GM06990 (cell line): ENCODE measurements at regions not wholly inside any gene's neighbourhood (a gene's known extent, or its start where the extent isn't known, plus 50 kb on each side); places are given as distances from the start of the nearest gene placed in this dataset.

Source experiments
- DNase-seq: peaks from one replicate; pipeline ENCODE4 v3.0.0-alpha.2; 2011; ENCODE audit not compliant: insufficient read length; ENCODE audit errors: extremely low read depth
- H3K27me3 ChIP-seq: replicated peaks from 2 replicates; pipeline ENCODE4 v1.6.0; 2011; ENCODE audit warnings: low read length; ENCODE audit not compliant: control insufficient read depth, insufficient read depth
- H3K36me3 ChIP-seq: 2 replicates; pipeline ENCODE4 v1.5.1; 2011; ENCODE audit warnings: low read length; ENCODE audit not compliant: control insufficient read depth, insufficient read depth
- H3K4me3 ChIP-seq: replicated peaks from 2 replicates; pipeline ENCODE4 v1.5.1; 2011; ENCODE audit warnings: low read depth, mild to moderate bottlenecking, control low read depth, low read length
- TF ChIP-seq, protein P1 (sequence below): IDR thresholded peaks from 2 replicates; pipeline ENCODE4 v1.5.1; 2011; ENCODE audit warnings: low read length, control low read depth, mild to moderate bottlenecking, inconsistent platforms; ENCODE audit not compliant: insufficient read depth, poor library complexity, severe bottlenecking

DNA sequence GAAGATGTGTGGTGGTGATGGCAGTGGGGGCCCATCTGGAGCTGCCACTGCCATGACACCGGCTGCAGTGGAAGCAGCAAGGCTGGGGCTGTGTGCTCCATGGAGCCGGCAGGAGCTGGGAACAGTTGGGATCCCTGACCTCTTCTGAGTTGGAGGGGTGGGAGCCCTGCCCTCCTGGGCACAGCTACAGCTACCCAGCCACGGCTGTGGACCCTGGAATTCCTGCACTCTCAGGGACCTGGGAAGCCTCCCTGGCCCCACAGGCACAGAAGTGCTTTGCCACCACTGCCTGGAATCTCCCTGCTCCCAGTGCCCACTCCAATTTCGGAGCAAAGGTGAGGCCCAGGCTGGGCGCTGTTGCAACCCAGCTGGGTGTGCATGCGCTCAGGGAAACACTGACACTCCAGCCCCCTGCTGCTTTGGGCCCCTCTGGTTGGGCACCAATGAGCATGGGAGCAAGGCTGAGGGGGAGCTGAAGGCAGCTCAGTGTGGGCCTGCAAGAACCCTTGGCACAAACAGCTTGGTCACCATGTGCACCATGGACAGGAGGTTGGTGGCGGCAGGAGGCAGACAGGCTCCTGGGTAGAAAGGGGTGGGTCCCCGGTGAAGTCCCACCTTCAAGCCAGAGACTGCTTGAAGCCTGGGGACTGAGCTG lies 817.6 kb downstream of the KCNT2 start:
- H3K27me3 ChIP-seq: no peaks in the 10 kb centered on the region
- DNase-seq: no peak
- no peak overlapping the region for H3K4me3 ChIP-seq
- no peaks in the 10 kb centered on the region for H3K36me3 ChIP-seq
- TF ChIP-seq, protein P1, sequence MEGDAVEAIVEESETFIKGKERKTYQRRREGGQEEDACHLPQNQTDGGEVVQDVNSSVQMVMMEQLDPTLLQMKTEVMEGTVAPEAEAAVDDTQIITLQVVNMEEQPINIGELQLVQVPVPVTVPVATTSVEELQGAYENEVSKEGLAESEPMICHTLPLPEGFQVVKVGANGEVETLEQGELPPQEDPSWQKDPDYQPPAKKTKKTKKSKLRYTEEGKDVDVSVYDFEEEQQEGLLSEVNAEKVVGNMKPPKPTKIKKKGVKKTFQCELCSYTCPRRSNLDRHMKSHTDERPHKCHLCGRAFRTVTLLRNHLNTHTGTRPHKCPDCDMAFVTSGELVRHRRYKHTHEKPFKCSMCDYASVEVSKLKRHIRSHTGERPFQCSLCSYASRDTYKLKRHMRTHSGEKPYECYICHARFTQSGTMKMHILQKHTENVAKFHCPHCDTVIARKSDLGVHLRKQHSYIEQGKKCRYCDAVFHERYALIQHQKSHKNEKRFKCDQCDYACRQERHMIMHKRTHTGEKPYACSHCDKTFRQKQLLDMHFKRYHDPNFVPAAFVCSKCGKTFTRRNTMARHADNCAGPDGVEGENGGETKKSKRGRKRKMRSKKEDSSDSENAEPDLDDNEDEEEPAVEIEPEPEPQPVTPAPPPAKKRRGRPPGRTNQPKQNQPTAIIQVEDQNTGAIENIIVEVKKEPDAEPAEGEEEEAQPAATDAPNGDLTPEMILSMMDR: no peak

DNA sequence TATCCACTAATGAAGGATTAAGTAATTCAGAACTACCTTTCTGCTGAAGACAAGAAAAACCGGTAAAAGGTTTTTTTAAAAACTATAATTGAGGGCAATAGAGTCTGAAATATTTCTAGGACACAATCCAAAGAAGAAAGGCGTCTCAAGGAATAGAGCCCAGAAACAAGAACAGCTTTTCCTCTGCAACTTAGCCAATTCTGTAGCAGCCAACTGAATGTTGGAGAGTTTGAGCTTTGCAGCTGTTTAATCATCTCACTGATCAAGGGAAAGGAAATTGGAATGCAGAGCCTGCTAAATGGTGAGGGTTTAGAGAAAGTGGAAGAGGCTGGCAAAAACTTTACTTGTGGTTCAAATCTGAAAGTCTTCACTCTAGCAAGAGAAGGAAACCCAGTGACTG lies 818.9 kb downstream of the KCNT2 start:
- Histone ChIP-seq H3K36me3 (no peaks in the 10 kb centered on the region), H3K4me3 (no peak overlapping the region), H3K27me3 (no peaks in the 10 kb centered on the region)
- TF ChIP-seq, protein P1: no peak
- no peak for DNase-seq

DNA sequence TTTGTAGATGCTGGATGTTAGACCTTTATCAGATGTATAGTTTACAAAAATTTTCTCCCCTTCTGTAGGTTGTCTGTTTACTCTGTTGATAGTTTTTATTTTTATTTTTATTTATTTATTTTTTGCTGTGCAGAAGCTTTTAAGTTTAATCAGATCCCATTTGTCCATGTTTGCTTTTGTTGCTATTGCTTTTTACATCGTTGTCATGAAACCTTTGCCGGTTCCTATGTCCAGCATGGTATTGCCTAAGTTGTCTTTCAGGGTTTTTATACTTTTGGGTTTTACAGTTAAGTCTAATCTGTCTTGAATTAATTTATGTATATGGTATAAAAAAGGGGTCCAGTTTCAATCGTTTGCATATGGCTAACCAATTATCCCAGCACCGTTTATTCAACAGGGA lies 819.5 kb downstream of the KCNT2 start:
- Histone ChIP-seq H3K27me3 (no peaks in the 10 kb centered on the region), H3K4me3 (no peak overlapping the region), H3K36me3 (no peaks in the 10 kb centered on the region)
- DNase-seq: no peak
- TF ChIP-seq, protein P1: no peak

DNA sequence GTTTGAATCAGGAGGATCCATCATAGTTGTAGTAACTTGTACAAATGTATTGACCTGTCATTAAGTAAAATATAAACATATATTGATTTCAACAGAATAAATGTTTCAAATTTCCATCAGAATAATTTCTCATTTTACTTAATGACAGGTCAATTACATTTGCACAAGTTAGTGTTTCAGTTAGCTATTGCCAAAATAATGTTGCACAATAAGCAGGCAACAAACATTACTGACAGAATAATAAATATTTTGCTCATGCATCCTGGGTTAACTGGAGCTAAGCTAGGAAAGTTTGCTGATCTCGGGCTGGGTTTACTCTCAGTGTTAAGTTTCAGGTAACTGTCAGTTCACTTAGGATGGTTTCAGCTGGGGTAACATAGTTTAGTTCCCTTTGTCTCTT lies 822.4 kb downstream of the KCNT2 start:
- DNase-seq: no peak
- Histone ChIP-seq H3K4me3 (no peak overlapping the region), H3K27me3 (no peaks in the 10 kb centered on the region), H3K36me3 (no peaks in the 10 kb centered on the region)
- TF ChIP-seq, protein P1: no peak

DNA sequence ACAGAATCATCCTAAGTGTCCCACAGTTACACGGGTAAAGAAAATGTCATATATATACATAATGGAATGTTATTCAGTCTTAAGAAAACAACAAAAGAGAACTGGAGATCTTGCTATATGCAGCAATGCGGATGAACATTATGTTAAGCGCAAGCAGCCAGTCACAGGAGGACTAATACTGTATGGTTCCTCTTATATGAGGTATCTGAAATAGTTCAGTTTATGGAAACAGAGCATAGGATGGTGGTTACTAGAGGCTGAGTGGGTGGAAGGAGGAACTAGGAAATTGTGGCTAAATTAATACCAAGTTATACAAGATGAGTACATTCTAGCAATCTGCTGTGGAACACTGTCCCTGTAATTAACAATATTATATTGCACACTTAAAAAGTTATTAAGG lies 834.3 kb downstream of the KCNT2 start:
- Histone ChIP-seq H3K36me3 (no peaks in the 10 kb centered on the region), H3K27me3 (no peaks in the 10 kb centered on the region), H3K4me3 (no peak overlapping the region)
- TF ChIP-seq, protein P1: no peak
- DNase-seq: no peak

DNA sequence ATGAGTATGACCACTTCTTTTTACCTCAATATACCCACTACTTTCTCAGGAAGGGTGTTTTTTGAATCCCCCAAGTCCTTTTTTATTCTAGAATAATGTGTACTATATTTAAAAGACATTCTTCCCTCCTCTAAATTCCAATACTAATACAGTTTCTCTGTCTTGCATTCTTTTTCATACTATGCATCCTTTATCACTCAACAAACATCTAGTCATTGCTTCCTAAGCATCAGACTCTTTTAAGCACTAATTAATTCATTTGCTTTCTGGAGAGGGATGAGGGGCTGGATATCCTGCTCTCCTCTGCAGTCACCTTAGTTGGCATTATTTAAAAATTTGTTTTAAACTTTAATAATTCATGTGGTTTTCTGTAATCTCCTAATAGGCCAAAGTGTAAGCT lies 838.8 kb downstream of the KCNT2 start:
- Histone ChIP-seq H3K27me3 (no peaks in the 10 kb centered on the region), H3K4me3 (no peak overlapping the region), H3K36me3 (no peaks in the 10 kb centered on the region)
- DNase-seq: no peak
- TF ChIP-seq, protein P1: no peak
